ENCODE measurements at regions not wholly inside any gene's neighbourhood (a gene's known extent, or its start where the extent isn't known, plus 50 kb on each side); places are given as distances from the start of the nearest gene placed in this dataset.

- TF ChIP-seq GATA3 (IDR thresholded peaks at IDR 0.05; ENCODE audit: low read depth, low read length) (no peak), GATA2 (IDR thresholded peaks at IDR 0.05; ENCODE audit: low read depth, low read length) (no peak)
Measured at GRCh38 chr6:14573703-14574290, 456.2 kb downstream of the CD83 start.

- TF ChIP-seq GATA2 (IDR thresholded peaks at IDR 0.05; ENCODE audit: low read depth, low read length) (no peak), GATA3 (IDR thresholded peaks at IDR 0.05; ENCODE audit: low read depth, low read length) (no peak)
Measured at GRCh38 chr6:14575961-14576360, 458.4 kb downstream of the CD83 start.

- TF ChIP-seq GATA3 (IDR thresholded peaks at IDR 0.05; ENCODE audit: low read depth, low read length) (no peak), GATA2 (IDR thresholded peaks at IDR 0.05; ENCODE audit: low read depth, low read length) (no peak)
Measured at GRCh38 chr6:14578994-14579393, 461.4 kb downstream of the CD83 start.

DNA sequence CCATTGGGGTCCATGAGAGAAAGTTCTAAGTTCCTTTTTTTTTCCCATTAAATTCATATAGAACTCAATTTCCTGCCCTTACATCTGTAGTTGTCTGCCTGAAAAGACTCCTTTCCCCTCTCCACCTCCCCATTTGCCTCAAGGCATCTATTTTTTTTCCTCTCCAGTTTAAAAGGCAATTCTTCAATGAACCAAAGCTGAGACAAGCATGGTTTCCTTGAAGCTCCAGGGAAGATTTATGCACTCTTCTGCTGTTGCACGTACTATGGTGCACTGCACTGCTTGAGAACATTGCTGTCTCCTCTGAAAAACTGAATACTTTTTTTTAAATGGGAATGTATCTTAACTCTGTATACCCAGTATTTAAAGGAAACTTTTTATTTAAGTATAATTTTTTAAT lies 465.2 kb downstream of the CD83 start:
- TF ChIP-seq GATA3 (IDR thresholded peaks at IDR 0.05; ENCODE audit: low read depth, low read length) (no peak), GATA2 (IDR thresholded peaks at IDR 0.05; ENCODE audit: low read depth, low read length) (no peak)

DNA sequence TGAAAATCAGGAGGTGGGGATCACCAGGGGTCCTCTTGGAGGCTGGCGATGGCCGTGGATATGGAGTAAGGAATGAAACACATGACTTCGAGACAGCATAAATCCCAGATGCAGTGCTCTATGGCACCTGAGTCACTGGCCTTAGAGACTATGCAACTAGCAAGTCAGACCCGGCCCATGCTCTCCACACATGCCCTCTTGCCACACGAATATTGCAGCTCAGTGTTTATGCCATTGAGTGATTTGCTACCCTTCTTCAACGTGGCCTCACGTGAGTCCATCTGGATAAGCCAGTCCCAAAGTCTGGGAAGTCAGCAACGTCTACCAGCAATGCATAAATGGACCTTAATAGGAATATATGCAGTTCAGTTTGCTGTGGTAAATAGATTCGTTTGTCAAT lies 466.3 kb downstream of the CD83 start:
- TF ChIP-seq GATA3 (IDR thresholded peaks at IDR 0.05; ENCODE audit: low read depth, low read length) = no peak
- TF ChIP-seq GATA2 (IDR thresholded peaks at IDR 0.05; ENCODE audit: low read depth, low read length) = no peak

GRCh38 chr6:14584450-14584849 lies 466.9 kb downstream of the CD83 start:
- TF ChIP-seq GATA2 (IDR thresholded peaks at IDR 0.05; ENCODE audit: low read depth, low read length) (no peak), GATA3 (IDR thresholded peaks at IDR 0.05; ENCODE audit: low read depth, low read length) (no peak)

DNA sequence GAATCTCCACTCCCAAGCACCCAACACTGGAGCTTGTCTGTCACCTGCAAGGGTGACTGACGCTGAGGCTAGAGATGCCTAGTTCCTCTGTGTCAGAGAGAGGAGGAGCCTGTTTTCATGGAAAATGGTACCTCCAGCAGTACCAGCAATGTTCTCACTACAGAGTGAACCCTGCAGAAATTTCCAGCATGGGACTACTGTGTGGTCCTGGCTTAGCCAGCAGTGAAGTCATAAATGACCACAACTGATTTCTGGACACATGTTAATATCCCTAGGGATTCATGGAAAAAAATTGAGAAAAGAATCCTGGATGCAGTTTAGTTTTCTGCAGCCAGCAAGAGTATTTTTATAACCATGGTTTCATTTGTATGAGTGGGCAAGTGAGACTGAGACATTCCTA lies 468.1 kb downstream of the CD83 start:
- no peak for TF ChIP-seq GATA3 (IDR thresholded peaks at IDR 0.05; ENCODE audit: low read depth, low read length)
- no peak for TF ChIP-seq GATA2 (IDR thresholded peaks at IDR 0.05; ENCODE audit: low read depth, low read length)

GRCh38 chr6:14589175-14589574 lies 471.6 kb downstream of the CD83 start:
- TF ChIP-seq GATA2 (IDR thresholded peaks at IDR 0.05; ENCODE audit: low read depth, low read length) (no peak), GATA3 (IDR thresholded peaks at IDR 0.05; ENCODE audit: low read depth, low read length) (no peak)

- no peak for TF ChIP-seq GATA3 (IDR thresholded peaks at IDR 0.05; ENCODE audit: low read depth, low read length)
- no peak for TF ChIP-seq GATA2 (IDR thresholded peaks at IDR 0.05; ENCODE audit: low read depth, low read length)
Measured at GRCh38 chr6:14590586-14590985, 473.0 kb downstream of the CD83 start.

DNA sequence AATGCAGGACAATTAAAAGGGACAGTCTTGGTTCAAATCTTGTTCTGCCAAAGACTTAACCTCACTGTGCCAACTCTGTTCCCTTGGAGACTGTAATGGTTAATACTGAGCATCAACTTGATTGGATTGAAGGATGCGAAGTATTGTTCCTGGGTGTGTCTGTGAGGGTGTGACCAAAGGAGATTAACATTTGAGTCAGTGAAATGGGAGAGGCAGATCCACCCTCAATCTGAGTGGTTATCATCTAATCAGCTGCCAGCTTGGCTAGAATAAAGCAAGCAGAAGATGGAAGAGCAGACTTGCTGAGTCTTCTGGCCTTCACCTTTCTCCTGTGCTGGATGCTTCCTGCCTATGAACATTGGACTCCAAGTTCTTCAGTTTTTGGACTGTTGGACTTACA lies 474.4 kb downstream of the CD83 start:
- no peak for TF ChIP-seq GATA3 (IDR thresholded peaks at IDR 0.05; ENCODE audit: low read depth, low read length)
- TF ChIP-seq GATA2 (IDR thresholded peaks at IDR 0.05; ENCODE audit: low read depth, low read length) = no peak

DNA sequence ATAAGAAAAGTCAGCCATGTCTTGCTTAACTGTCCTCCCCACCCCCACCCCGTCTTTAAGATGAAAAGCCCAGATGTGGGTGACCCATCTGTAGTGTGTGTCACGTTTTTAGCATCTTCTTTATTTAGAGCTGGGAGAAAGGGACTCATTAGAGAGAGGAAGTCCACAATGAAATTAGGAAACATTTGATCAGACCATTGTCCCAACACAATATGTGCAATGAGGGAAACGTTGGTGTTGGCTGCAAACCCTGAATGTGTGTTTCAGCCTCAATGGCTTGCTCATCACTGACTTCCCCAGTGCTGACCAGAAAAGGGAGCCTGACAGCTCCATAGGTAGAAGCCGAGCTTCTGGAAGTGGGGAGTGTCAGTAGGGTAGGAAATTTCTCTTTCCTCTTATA lies 475.7 kb downstream of the CD83 start:
- no peak for TF ChIP-seq GATA2 (IDR thresholded peaks at IDR 0.05; ENCODE audit: low read depth, low read length)
- TF ChIP-seq GATA3 (IDR thresholded peaks at IDR 0.05; ENCODE audit: low read depth, low read length) = no peak

GRCh38 chr6:14595751-14596150 lies 478.2 kb downstream of the CD83 start:
- TF ChIP-seq GATA2 (IDR thresholded peaks at IDR 0.05; ENCODE audit: low read depth, low read length) (no peak), GATA3 (IDR thresholded peaks at IDR 0.05; ENCODE audit: low read depth, low read length) (no peak)

DNA sequence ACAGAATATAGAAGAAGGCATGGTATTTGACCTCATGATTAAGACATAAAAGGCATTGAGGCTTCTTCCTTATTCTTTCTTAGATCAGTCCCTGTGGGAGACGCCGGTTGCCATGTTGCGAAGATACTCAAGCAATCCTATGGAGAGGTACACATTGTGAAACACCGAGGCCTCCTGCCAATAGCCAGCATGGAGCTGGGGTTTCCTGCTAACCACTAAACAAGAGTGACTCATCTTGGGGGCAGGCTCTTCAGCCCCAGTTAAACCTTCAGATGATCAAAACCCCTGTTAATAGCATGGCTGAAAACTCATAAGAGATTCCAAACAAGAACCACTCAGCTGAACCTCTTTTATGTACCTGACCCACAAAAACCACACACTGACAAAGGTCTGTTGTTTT lies 478.8 kb downstream of the CD83 start:
- TF ChIP-seq GATA2 (IDR thresholded peaks at IDR 0.05; ENCODE audit: low read depth, low read length) = no peak
- TF ChIP-seq GATA3 (IDR thresholded peaks at IDR 0.05; ENCODE audit: low read depth, low read length) = no peak

DNA sequence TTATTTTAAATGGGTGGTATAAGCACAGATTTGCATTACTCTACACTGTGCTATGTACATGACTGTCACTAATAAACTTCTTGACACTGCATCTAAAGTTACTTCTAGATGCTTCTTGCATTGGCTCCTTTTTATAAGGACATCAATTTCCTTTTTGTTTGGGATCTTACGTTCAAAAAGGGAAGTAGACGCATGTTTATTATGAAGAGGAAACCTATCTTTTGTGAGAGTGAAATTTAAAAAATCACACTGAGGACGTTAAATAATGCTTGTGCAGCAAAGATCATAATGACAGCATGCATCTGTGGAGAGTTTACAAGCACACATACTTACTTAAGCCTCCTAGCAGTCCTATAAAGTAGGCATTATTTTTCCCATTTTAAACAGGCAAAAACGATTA lies 479.5 kb downstream of the CD83 start:
- TF ChIP-seq GATA3 (IDR thresholded peaks at IDR 0.05; ENCODE audit: low read depth, low read length) (no peak), GATA2 (IDR thresholded peaks at IDR 0.05; ENCODE audit: low read depth, low read length) (no peak)

GRCh38 chr6:14598017-14598864 lies 480.7 kb downstream of the CD83 start:
- TF ChIP-seq GATA2 (IDR thresholded peaks at IDR 0.05; ENCODE audit: low read depth, low read length) (no peak), GATA3 (IDR thresholded peaks at IDR 0.05; ENCODE audit: low read depth, low read length) (no peak)
